8988T (cell line): ENCODE measurements at regions not wholly inside any gene's neighbourhood (a gene's known extent, or its start where the extent isn't known, plus 50 kb on each side); places are given as distances from the start of the nearest gene placed in this dataset.

Experiments
- DNase-seq: peaks from one replicate; pipeline ENCODE4 v3.0.0; 2011

GRCh38 chr18:45169610-45170009, 445.7 kb upstream of the SLC14A2 start:
- DNase-seq: no peak

GRCh38 chr18:45171679-45172191, 443.5 kb upstream of the SLC14A2 start:
- no peak for DNase-seq

GRCh38 chr18:45173327-45173726, 441.9 kb upstream of the SLC14A2 start:
- no peak for DNase-seq

DNA sequence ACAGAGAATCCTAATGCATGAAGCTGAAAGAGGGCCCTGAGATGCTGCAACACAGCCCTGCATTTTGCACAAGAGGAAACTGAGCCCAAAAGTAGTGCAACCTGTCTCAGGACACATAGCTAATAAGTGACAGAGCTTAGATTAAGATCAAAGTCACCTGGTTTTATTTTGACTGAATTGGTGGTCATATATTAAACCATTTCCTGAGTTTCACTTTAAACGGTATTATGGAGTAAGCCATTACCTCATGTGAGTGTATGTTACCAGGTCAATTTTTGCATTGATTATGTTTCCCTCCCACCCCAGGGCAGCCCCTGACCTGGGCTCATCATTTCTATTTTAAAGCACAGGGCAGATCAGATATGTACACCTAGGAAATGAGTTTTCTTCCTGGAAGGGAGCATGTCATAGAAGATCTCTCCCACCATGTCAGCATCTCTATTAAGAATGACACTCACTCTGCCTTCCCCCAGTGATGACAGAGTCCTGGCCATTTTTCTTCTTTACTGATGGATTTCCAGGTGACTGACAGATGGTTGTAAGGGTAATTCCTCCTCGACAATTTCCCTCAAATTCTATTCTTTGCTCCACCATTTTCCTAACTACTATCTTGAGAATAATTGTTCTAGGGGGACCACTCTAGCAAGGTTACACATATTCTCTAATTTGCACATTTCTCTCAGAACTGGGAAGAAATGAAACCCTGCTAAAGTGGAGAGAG, 441.3 kb upstream of the SLC14A2 start:
- DNase-seq: no peak

DNA sequence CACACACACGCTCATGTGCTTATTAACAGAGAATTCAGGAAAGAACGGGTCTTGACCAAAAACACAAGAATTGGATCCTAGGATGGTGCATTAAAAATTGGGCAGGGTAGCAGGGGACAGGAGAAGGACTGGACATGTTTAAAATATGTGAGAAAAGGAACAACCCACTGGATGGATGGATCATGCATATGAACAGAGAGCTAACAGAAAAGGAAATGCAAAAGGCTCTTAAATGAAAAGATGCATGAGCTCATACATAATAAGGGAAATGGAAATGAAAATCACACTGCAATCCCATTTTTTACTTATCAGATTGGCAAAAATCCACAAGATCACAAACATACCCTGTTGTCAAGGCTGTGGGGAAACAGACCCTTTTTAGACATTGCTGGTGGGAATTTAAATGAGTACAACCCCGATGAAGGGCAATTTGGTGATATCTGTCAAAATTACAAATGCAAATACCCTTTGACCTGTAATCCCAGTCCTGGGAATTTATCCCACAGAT, 440.6 kb upstream of the SLC14A2 start:
- no peak for DNase-seq

GRCh38 chr18:45175511-45175910, 439.8 kb upstream of the SLC14A2 start:
- DNase-seq: no peak

GRCh38 chr18:45186832-45187231, 428.4 kb upstream of the SLC14A2 start:
- no peak for DNase-seq

DNA sequence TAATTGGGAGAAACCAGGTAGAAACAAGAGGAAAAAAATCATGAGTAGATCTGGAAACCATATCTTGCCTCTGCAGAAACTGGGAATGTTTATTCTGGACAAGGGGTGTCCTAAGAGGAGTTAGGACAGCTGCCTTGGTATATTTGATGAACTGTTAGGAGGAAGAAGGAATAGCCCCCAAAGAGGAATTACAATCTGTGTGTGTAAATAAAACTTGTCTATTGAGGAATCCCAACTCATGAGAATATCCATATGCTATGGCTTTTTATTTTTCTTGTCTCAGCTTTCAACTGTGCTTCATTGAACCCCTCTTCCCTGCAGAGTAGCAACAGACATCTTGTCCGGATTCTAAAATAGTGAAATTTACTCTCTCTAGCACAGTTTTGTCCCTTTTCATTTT, 423.5 kb upstream of the SLC14A2 start:
- DNase-seq: no peak

DNA sequence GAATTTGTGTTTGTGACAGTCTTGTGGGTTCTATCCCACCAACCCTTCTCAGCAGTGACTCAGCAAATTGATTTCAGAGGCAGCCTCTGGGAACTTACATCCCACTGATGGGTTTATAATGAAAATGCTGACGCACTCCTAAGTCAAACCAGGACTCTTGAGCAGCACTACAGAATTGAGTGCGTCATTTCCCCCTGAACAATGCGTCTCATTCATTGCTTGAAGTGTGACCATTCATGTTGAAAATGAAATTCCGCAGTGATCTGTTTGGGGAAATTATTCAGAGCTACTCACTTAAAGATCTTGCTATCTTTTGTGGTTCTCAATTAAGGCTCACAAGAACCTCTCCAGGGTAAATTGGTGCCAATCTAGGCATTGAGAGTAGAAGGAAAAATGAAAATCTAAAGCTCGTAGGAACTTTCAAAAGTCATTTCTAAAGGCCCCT, 417.7 kb upstream of the SLC14A2 start:
- DNase-seq: no peak

- DNase-seq: no peak
Measured at GRCh38 chr18:45198526-45198925, 416.8 kb upstream of the SLC14A2 start.

DNA sequence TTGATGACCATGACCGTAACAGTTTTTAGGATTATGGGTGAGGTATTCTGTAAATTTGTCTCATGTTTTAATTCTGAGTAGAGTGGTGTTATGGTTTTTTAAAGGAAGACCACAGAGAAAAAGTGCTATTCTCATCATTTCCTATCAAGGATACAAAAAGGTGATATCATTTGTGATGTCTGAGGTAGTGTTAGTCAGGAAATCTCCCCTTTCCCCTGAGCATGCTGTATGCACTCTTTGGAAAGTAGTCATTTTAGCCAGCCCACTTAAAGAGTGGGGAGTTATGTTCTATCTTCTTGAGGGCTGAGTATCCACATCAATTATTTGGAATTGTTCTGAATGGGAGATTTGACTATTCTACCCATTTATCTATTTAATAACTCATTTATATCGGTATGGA, 414.2 kb upstream of the SLC14A2 start:
- DNase-seq: no peak

- no peak for DNase-seq
Measured at GRCh38 chr18:45201489-45201888, 413.8 kb upstream of the SLC14A2 start.

GRCh38 chr18:45202061-45202460, 413.2 kb upstream of the SLC14A2 start:
- no peak for DNase-seq

DNA sequence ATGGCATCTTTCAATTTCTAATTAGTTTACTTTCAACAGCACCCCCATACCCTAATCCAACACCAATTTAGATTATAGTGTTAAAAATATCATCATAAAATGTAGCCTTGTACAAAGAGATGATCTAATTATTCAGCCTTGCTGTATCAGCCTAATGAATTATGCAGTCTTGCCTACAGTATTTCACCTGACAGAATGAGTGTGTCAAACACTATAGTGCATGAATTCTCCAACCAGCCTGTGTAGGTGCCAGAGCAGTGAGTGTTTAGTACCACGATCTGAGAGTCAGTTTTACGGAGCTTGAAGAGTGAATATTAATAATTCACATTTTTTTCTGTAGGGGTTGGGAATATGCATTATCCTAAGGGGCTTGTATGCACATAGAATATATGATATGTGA, 411.6 kb upstream of the SLC14A2 start:
- DNase-seq: no peak

GRCh38 chr18:45207328-45207727, 407.9 kb upstream of the SLC14A2 start:
- no peak for DNase-seq

DNA sequence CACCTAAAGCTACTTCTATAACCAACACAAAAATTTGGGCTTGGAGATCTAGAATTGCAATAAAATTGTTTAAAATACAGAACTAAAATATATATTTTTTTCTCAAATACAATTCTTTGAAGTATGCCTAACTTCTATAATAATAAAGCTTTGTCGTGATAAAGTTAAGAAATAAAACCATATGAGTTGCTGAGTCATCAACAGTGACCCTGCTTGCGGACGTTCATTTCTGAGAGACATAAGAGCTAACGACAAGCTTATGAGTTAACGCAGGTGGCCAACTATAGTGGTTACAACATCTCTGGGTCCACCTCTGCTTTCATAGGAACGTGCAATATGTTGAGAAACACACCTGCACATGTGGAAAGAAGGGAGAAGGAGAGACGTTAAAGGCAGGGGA, 407.1 kb upstream of the SLC14A2 start:
- no peak for DNase-seq

DNA sequence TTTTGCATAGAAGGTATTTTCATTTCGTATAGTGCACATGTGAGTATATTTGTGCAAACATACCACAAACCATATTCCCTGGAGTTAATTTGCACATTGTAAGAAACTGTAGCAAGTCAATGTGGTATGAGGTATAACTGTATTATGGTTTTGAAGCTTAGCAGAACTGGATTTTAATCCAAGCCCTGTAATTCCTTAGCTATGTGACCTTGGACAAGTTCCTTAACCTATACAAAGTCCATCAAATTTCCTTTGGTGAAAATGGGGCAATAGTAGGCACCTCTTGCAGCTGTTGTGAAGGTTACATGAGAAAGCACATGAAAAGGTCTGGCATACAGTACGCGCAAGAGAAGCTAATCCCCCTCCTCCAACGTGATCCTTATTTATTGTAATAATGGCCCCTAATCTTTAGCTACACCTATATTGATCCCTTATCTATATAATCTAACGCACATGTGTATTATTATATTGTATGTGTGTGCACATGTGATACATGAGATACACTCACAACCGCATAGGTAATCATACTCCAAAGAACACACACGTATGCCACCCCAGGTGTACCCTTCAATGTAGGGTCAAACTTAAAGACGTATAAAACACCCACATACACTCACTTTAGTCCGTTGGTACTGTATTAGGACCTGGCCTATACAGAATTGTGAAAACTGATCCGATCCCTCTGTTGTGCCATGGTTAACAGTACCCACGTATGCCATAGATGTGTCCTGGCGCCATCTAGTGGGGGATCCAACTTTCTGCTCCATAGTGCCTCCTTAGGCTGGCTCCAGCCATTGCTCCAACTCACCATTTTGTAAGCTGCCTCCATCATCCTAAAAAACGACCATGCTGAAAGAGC, 402.9 kb upstream of the SLC14A2 start:
- no peak for DNase-seq

- DNase-seq: no peak
Measured at GRCh38 chr18:45213040-45213333, 402.3 kb upstream of the SLC14A2 start.

- no peak for DNase-seq
Measured at GRCh38 chr18:45218436-45218835, 396.8 kb upstream of the SLC14A2 start.

- DNase-seq: no peak
Measured at GRCh38 chr18:45221363-45221762, 393.9 kb upstream of the SLC14A2 start.

- DNase-seq: no peak
Measured at GRCh38 chr18:45222180-45222579, 393.1 kb upstream of the SLC14A2 start.

GRCh38 chr18:45227001-45227742, 388.1 kb upstream of the SLC14A2 start:
- DNase-seq: no peak

DNA sequence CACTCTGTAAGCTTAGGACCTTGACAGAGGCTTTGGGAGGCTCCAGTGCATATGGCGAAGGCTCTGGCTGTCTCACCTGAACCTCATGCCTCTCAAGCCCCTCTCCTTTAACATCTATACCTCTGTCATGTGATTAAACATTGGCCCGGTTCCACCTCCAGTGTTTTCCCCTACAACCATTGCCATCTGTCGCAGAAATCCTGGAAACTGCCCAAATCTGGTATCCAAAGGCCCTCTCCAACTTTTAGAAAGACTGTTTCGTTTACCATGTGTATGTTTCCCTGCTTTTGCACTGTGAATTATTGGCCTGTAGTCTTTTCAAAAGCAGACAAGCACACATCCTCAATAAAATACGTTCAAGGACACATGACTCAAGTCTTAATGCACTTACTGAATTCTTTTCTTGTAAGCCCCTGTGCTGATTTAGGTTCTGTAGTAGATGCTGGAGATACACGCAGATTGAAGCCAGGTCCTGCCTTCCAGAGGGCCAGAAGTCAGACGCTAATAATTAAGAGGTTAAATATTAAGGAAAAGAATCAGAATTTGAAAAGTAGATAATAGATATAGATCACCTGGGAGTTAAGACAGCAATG, 386.4 kb upstream of the SLC14A2 start:
- DNase-seq: no peak
